ENCODE measurements at regions not wholly inside any gene's neighbourhood (a gene's known extent, or its start where the extent isn't known, plus 50 kb on each side); places are given as distances from the start of the nearest gene placed in this dataset.

GRCh38 chr4:144501231-144501780, 144.7 kb upstream of the HHIP start:
- H3K4me1 ChIP-seq (ENCODE audit: low read depth, poor library complexity, severe bottlenecking): no peaks in the 10 kb centered on the region
- H3K79me2 ChIP-seq (ENCODE audit: insufficient read depth, low read depth): no peaks in the 10 kb centered on the region

DNA sequence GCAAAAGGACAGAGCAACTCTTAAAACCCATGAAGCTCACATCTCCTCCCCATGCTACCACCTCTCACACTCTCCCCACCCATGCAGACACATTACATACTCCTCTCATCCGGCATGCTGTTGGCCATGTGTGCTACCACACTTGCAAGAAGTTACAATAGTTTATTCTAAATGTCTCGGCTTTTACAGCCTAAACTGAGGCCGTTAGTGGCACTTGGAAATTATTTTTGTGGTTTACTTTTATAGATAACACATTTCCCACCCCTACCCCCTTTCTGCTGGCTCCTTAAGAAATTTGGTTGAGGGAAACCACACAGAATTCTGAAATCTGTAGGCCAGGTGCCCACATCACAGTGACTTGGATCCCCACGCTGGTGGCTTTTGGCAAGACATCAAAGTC, 141.1 kb upstream of the HHIP start:
- no peaks in the 10 kb centered on the region for H3K27me3 ChIP-seq (ENCODE audit: insufficient read depth, low read depth)
- no peak for TF ChIP-seq CTCF (conservative IDR thresholded peaks at IDR 0.05; ENCODE audit: low read depth, low read length)
- H2AFZ ChIP-seq (ENCODE audit: low read depth): no peak overlapping the region
- no peak overlapping the region for H3K9ac ChIP-seq
- no peaks in the 10 kb centered on the region for H3K36me3 ChIP-seq (ENCODE audit: insufficient read depth)
- H3K79me2 ChIP-seq (ENCODE audit: insufficient read depth, low read depth): no peaks in the 10 kb centered on the region
- H3K4me3 ChIP-seq (IDR thresholded peaks at IDR 0.05; ENCODE audit: insufficient read depth, low read depth, low read length): no peak overlapping the region
- H4K20me1 ChIP-seq (ENCODE audit: insufficient read depth): no peaks in the 10 kb centered on the region
- H3K4me2 ChIP-seq: no peak overlapping the region
- no peaks in the 10 kb centered on the region for H3K4me1 ChIP-seq (ENCODE audit: low read depth, poor library complexity, severe bottlenecking)
- no peak overlapping the region for H3K27ac ChIP-seq

More at GRCh38 chr4:144501231-144501780, 144.7 kb upstream of the HHIP start:
- Histone ChIP-seq H4K20me1 (ENCODE audit: insufficient read depth) (no peaks in the 10 kb centered on the region), H3K9ac (no peak overlapping the region), H3K4me3 (IDR thresholded peaks at IDR 0.05; ENCODE audit: insufficient read depth, low read depth, low read length) (no peak overlapping the region), H3K27me3 (ENCODE audit: insufficient read depth, low read depth) (no peaks in the 10 kb centered on the region), H3K4me2 (no peak overlapping the region), H3K27ac (no peak overlapping the region), H2AFZ (ENCODE audit: low read depth) (no peak overlapping the region), H3K36me3 (ENCODE audit: insufficient read depth) (no peaks in the 10 kb centered on the region)
- TF ChIP-seq CTCF (conservative IDR thresholded peaks at IDR 0.05; ENCODE audit: low read depth, low read length): no peak

DNA sequence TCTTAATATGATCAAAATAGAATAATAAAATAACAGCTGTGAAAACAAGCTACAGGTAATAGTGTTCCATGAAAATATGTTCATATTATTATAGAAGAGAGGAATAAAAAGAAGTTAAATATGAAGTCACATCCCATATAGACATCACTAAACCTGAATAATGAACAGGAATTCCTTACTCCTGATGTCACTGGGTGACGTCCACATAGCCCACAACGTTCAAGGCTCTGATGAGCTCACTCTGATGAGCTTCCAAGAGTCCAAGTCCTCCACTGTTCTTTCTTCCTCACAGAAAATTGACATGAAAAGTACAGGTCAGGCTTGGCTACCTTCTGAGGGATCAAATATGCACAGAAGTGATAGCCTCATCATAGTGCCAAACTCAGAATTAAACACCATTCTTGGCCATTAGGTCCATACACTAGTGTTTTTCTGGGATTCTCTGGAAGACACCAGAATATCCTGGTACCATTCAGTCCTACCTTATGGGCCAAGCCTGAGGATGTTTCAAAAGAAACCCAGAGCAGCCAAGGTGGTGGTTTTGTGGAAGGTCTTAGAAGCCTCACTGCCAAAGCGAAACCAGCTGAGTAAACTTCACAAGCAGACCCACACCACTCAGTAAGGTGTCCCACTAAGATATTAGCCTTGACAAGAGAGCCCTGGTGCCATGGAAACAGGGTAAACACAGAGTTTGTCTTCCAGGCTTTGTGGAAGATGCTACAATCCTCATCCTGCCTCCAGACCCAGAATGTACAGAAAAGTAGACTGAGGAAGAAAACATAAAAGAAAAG, 138.4 kb upstream of the HHIP start:
- Histone ChIP-seq H4K20me1 (ENCODE audit: insufficient read depth) (no peaks in the 10 kb centered on the region), H3K36me3 (ENCODE audit: insufficient read depth) (no peaks in the 10 kb centered on the region), H3K9ac (no peak overlapping the region), H3K4me3 (IDR thresholded peaks at IDR 0.05; ENCODE audit: insufficient read depth, low read depth, low read length) (no peak overlapping the region), H3K27ac (no peak overlapping the region), H2AFZ (ENCODE audit: low read depth) (no peak overlapping the region), H3K4me2 (no peak overlapping the region), H3K27me3 (ENCODE audit: insufficient read depth, low read depth) (no peaks in the 10 kb centered on the region), H3K4me1 (ENCODE audit: low read depth, poor library complexity, severe bottlenecking) (no peaks in the 10 kb centered on the region), H3K79me2 (ENCODE audit: insufficient read depth, low read depth) (no peaks in the 10 kb centered on the region)
- no peak for TF ChIP-seq CTCF (conservative IDR thresholded peaks at IDR 0.05; ENCODE audit: low read depth, low read length)

DNA sequence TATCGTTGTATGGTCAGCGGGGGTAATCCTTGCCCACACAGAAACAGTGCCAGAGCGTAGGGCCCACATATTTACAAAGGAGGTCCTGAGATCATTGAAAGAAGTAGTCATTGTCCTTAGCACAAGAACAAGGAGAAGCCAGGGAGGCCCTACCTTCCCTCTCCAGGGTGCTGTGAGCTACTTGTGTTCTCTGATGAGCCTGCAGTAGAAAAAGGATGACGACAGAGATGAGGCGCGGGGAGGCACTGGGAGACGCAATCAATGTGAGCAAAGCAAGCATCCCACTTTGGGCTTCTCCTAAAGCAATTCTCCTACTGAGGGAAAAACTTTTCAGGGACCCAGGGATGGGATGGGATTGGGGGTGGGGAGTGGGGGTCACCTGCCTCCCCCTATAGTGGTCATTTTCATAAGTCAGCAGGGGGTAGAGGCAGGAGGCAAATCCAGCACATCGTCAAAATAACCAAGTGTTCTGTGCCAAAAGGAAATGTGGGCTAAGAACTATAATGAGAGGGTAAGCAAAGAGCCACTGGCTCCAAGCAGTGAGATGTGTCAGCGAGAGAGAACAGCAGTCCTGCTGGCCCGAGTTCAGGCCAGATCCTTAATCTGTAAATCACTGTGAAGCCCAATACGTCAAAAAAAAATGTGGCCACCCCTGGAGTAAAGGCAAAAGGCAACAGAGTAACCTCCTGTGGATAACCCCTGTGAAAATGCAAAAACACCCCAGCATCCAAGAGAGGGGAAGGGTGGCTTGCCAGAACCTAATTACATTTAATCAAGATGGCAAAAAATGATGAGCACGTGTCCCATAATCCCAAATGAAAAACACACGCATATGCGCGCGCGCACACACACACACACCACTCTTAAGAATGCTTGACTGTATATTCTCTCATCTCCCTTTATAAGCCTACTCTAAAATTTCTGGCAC, 136.6 kb upstream of the HHIP start:
- Histone ChIP-seq H3K27me3 (ENCODE audit: insufficient read depth, low read depth) (no peaks in the 10 kb centered on the region), H3K27ac (no peak overlapping the region), H3K79me2 (ENCODE audit: insufficient read depth, low read depth) (no peaks in the 10 kb centered on the region), H3K4me3 (IDR thresholded peaks at IDR 0.05; ENCODE audit: insufficient read depth, low read depth, low read length) (no peak overlapping the region), H3K9ac (no peak overlapping the region), H3K36me3 (ENCODE audit: insufficient read depth) (no peaks in the 10 kb centered on the region), H4K20me1 (ENCODE audit: insufficient read depth) (no peaks in the 10 kb centered on the region), H2AFZ (ENCODE audit: low read depth) (no peak overlapping the region), H3K4me2 (no peak overlapping the region), H3K4me1 (ENCODE audit: low read depth, poor library complexity, severe bottlenecking) (no peaks in the 10 kb centered on the region)
- no peak for TF ChIP-seq CTCF (conservative IDR thresholded peaks at IDR 0.05; ENCODE audit: low read depth, low read length)
